GM12878 (cell line): ENCODE measurements at regions not wholly inside any gene's neighbourhood (a gene's known extent, or its start where the extent isn't known, plus 50 kb on each side); places are given as distances from the start of the nearest gene placed in this dataset.

Experiments used
- ATAC-seq: fragments of 200-7000 bp; cut with Tn5 transposase; 3 replicates; pipeline ENCODE4 v1.9.1; 2020; ENCODE audit warnings: mild to moderate bottlenecking, moderate library complexity
- BruUV-seq: library from RNA; stranded (reverse); fragments of 400-500 nt; replicated peaks from 2 replicates; lab custom pipeline; 2021; lab: Mats Ljungman, UMichigan
- CTCF ChIA-PET: fragments of 300-600 bp; sonication (Branson Sonifier 250); formaldehyde crosslinking; extraction: SDS; loops from one replicate; lab custom pipeline; 2021; ENCODE audit warnings: inconsistent platforms; lab: Yijun Ruan, JAX
- POLR2A ChIA-PET: fragments of 350-600 bp; formaldehyde crosslinking; extraction: SDS; loops from one replicate; lab custom pipeline; 2021; ENCODE audit warnings: inconsistent platforms; lab: Charles Lee
- RAD21 ChIA-PET: fragments of 300-600 bp; sonication (Branson Sonifier 250); formaldehyde crosslinking; loops from one replicate; lab custom pipeline; 2023; ENCODE audit warnings: antibody characterized with exemption; ENCODE audit not compliant: unreplicated experiment; lab: Charles Lee
- SMC1A ChIA-PET: fragments of 300-600 bp; sonication (Branson Sonifier 250); formaldehyde crosslinking; loops from one replicate; lab custom pipeline; 2023; ENCODE audit not compliant: unreplicated experiment, uncharacterized antibody; lab: Charles Lee
- DNase-seq: peaks from one replicate; pipeline ENCODE4 v3.0.0-alpha.2; 2011; ENCODE audit warnings: low read depth, low spot score
- FAIRE-seq: peaks from 3 replicates; lab custom pipeline; 2011; peaks lifted over from hg19 to GRCh38; lab: Jason Lieb, UNC
- H2AFZ ChIP-seq: 2 replicates; pipeline ENCODE4 v1.6.0; 2011; ENCODE audit warnings: low read depth, low read length, control low read depth; ENCODE audit not compliant: control insufficient read depth
- H3K27ac ChIP-seq: 2 replicates; pipeline ENCODE4 v1.5.1; 2011; ENCODE audit warnings: control low read depth; ENCODE audit not compliant: control insufficient read depth, insufficient read depth
- H3K27me3 ChIP-seq, 2 experiments: replicated peaks in 1 of 2; 2 replicates each; pipeline versions ENCODE4 v1.6.0 to v1.6.1; 2011; ENCODE audit warnings: low read length in 1 of 2; ENCODE audit not compliant: control insufficient read depth in 2 of 2, insufficient read depth in 2 of 2
- H3K36me3 ChIP-seq, 2 experiments: 2 replicates each; pipeline ENCODE4 v1.5.1; 2011; ENCODE audit warnings: low read length in 1 of 2; ENCODE audit not compliant: control insufficient read depth in 2 of 2, insufficient read depth in 2 of 2
- H3K4me1 ChIP-seq: 2 replicates; pipeline ENCODE4 v1.6.1; 2011; ENCODE audit warnings: mild to moderate bottlenecking, low read length, moderate library complexity, mixed read lengths; ENCODE audit not compliant: control insufficient read depth, insufficient read depth
- H3K4me2 ChIP-seq: 2 replicates; pipeline ENCODE4 v1.6.0; 2011; ENCODE audit warnings: control low read depth; ENCODE audit not compliant: control insufficient read depth, insufficient read depth
- H3K4me3 ChIP-seq: fragments of 200-600 bp; sonication (generic); 2 replicates; pipeline ENCODE4 v1.5.1; 2016
- H3K79me2 ChIP-seq: 2 replicates; pipeline ENCODE4 v1.6.0; 2011; ENCODE audit warnings: low read length; ENCODE audit not compliant: control insufficient read depth, insufficient read depth
- H3K9ac ChIP-seq: 2 replicates; pipeline ENCODE4 v1.8.0; 2011; ENCODE audit warnings: low read length, control low read depth, mixed read lengths; ENCODE audit not compliant: control insufficient read depth, insufficient read depth
- H3K9me3 ChIP-seq: replicated peaks from 3 replicates; pipeline ENCODE4 v1.5.1; 2011; ENCODE audit warnings: mild to moderate bottlenecking, low read length; ENCODE audit not compliant: control insufficient read depth, insufficient read depth
- H4K20me1 ChIP-seq: 2 replicates; pipeline ENCODE4 v1.6.0; 2011; ENCODE audit not compliant: control insufficient read depth, insufficient read depth
- CBX3 ChIP-seq: fragments of 200-600 bp; sonication (generic); IDR thresholded peaks from 2 replicates; pipeline ENCODE4 v1.6.1; 2016; ENCODE audit warnings: low read depth, borderline replicate concordance
- EZH2 ChIP-seq: IDR thresholded peaks from 2 replicates; pipeline ENCODE4 v1.6.1; 2012; ENCODE audit warnings: low read depth, mild to moderate bottlenecking, control low read depth, inconsistent platforms, low read length, borderline replicate concordance; ENCODE audit not compliant: control insufficient read depth
- JUNB ChIP-seq: IDR thresholded peaks from 2 replicates; pipeline ENCODE4 v1.6.1; 2016; ENCODE audit warnings: antibody characterized with exemption, mild to moderate bottlenecking
- MYB ChIP-seq: fragments of 150-350 bp; IDR thresholded peaks from 2 replicates; pipeline ENCODE4 v1.6.1; 2014; ENCODE audit warnings: mild to moderate bottlenecking, low read depth, low read length, borderline replicate concordance
- SUPT20H ChIP-seq: IDR thresholded peaks from 2 replicates; pipeline ENCODE4 v1.6.1; 2011; ENCODE audit warnings: low read depth, mild to moderate bottlenecking, low read length, moderate library complexity, borderline replicate concordance; ENCODE audit not compliant: control insufficient read depth
- ZZZ3 ChIP-seq: IDR thresholded peaks from 2 replicates; pipeline ENCODE4 v1.6.1; 2011; ENCODE audit warnings: low read depth; ENCODE audit not compliant: control insufficient read depth, insufficient read length
- WGBS: methylation state at CpG from one replicate; pipeline ENCODE4 v1.1.6; 2016; ENCODE audit warnings: low lambda C conversion rate; ENCODE audit not compliant: insufficient replicate concordance, insufficient coverage; ENCODE audit errors: missing lambda C conversion rate; 5-methylcytosine and 5-hydroxymethylcytosine counted together
- in situ Hi-C: fragments of 300-500 bp; cut with MboI; formaldehyde crosslinking; loops from 9 replicates; pipeline ENCODE4 v1.14.3; 2018; ENCODE audit warnings: mixed read lengths
- intact Hi-C: fragments of 100-400 bp; cut with micrococcal nuclease; formaldehyde crosslinking; loops from one replicate; pipeline ENCODE4 v1.14.2; 2022; ENCODE audit not compliant: unreplicated experiment

GRCh38 chr7:155154586-155154985, 84.5 kb downstream of the HTR5A start:
- Histone ChIP-seq H3K36me3 (no peaks in the 10 kb centered on the region), H3K4me2 (no peak overlapping the region), H4K20me1 (no peaks in the 10 kb centered on the region), H3K79me2 (no peaks in the 10 kb centered on the region), H3K9ac (no peak overlapping the region), H3K27ac (no peak overlapping the region), H3K27me3 (no peaks in the 10 kb centered on the region), H3K9me3 (no peaks in the 10 kb centered on the region; the same call in 2 of the 3 replicates), H3K4me3 (no peak overlapping the region), H3K4me1 (no peaks in the 10 kb centered on the region), H2AFZ (no peak overlapping the region)
- ChIA-PET SMC1A (interaction anchor here (0.5 kb wide), 1 partner anchor 234 kb away, joined by 3 read pairs; no protein-coding TSS in a partner anchor), CTCF (no interaction called here), RAD21 (no interaction called here), POLR2A (no interaction called here)
- TF ChIP-seq SUPT20H (no peak), ZZZ3 (no peak), MYB (no peak)
- DNase-seq (no peak), ATAC-seq (no peak), FAIRE-seq (no peak)
- WGBS: 2% methylated on average over 10 of the region's 10 CpGs
- BruUV-seq: no TSS peak
- in situ Hi-C loops: no loop called here
- intact Hi-C loops: no loop called here

- Histone ChIP-seq H3K36me3 (no peaks in the 10 kb centered on the region), H3K79me2 (no peaks in the 10 kb centered on the region), H3K9ac (no peak overlapping the region), H3K4me3 (no peak overlapping the region), H3K4me2 (no peak overlapping the region), H3K27me3 (no peaks in the 10 kb centered on the region), H3K4me1 (no peaks in the 10 kb centered on the region), H3K9me3 (no peaks in the 10 kb centered on the region), H2AFZ (no peak overlapping the region), H4K20me1 (no peaks in the 10 kb centered on the region), H3K27ac (no peak overlapping the region)
- ChIA-PET POLR2A (no interaction called here), SMC1A (no interaction called here), CTCF (interaction anchor here (1.5 kb wide), 1 partner anchor 234 kb away, joined by 4 read pairs; no protein-coding TSS in a partner anchor), RAD21 (no interaction called here)
- TF ChIP-seq CBX3 (no peak), JUNB (no peak), EZH2 (no peak)
- intact Hi-C loops: no loop called here
- in situ Hi-C loops: no loop called here
- DNase-seq (no peak), ATAC-seq (no peak), FAIRE-seq (no peak)
- WGBS: 33% methylated on average over 5 of the region's 5 CpGs
- BruUV-seq: no TSS peak
These were observed 91.6 kb downstream of the HTR5A start for GRCh38 chr7:155161690-155162089.
